ENCODE measurements at regions not wholly inside any gene's neighbourhood (a gene's known extent, or its start where the extent isn't known, plus 50 kb on each side); places are given as distances from the start of the nearest gene placed in this dataset.

DNA sequence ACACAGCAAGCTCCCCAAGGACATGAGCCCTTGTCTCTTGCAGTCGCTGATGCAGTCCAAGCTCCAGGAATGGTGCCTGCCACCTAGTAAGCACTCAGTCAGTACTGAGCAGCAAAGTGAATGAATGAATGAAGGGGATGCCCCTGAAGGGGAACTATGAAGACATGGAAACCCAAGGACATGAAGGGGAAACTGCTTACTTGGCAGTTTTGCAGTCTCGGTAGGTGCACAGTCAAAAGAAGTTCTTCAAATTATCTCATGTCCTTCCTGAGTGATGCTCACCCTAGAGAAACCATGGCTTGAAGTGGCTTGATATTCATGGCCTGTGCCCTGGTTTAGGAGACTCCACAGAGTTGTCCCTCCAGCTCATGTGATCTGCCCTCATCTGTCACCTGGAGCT is 102.1 kb upstream of the DLX2 start:
- no peak for DNase-seq

DNA sequence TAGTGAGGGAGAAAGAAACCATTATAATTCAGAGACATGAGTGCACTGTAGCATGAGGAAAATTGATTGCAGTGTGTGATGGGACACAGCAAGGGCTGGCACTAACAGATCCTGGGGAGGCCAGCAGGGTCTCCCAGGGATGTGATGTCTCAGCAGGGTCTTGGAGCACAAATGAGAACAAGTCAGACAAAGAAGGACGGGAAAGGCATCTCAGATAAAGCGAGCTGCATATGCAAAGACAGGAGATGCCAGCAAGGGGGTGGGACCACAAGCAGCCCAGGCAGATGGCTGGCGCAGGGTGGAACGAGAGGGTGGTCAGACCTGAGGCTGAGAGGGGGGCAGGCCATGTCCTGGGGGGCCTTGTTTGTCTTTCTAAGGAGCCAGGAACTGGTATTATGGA is 102.6 kb upstream of the DLX2 start:
- no peak for DNase-seq

DNA sequence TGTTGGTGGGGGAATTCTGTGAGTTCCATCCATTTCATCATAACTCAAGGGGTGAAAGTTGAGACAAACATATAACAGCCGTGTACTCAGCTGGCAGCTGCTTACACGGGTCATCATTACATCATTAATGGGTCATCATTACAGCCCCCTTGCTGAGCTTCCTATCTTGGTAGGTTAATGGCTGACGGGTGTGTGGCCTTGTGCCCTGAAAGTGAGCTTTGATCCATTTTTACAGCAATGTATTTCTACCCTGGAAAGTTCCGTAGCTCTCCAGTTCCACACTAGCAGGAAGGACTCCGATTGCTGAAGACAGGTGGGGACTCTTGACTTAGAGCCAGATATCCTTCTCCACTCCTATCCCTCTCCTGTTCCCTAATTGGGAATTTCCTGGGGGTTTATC is 105.2 kb upstream of the DLX2 start:
- no peak for DNase-seq

DNA sequence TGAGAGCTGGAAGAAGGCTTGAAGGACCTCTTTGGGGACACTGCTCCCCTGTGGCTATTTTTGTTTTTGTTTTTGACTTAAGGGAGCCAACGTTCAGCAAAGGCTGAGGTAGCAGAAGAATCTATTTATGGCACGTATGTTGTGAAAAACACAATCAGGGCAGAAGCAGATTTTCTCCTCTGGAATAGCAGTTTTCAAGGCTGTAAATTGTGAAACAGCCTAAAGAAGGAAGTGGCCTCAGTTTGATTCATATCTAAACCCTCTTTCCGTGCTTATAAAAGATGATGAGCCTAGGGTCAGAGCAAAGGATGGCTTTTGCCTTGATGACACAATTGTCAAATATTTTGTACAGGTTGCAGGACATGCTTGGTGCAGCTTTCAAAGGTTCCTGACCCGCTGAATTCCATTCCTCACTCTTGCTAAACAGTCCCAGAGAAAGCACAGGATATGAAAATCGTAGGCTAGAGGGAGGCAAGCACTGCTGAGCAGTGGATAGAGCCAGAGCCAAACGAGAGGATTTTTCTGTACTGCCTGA is 106.2 kb upstream of the DLX2 start:
- DNase-seq = no peak

DNA sequence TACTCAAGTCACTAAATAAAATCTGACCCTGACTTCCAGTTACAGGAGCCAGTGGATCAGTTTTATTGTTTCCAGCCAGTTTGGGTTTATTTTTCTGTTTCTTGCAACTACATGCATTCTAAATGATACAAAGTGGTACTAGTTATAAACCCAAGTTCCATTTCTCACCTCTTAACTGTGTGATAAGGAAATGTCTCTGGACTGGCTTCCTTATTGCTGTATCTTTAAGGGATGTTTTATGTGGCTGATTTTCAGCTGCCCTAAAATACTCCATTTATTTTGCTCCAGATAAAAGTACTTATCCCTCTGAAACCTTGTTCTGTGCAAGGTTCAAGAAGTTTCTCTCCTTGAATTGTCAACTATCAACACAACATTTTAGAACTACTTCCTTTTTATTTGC is 107.9 kb upstream of the DLX2 start:
- DNase-seq = no peak

DNA sequence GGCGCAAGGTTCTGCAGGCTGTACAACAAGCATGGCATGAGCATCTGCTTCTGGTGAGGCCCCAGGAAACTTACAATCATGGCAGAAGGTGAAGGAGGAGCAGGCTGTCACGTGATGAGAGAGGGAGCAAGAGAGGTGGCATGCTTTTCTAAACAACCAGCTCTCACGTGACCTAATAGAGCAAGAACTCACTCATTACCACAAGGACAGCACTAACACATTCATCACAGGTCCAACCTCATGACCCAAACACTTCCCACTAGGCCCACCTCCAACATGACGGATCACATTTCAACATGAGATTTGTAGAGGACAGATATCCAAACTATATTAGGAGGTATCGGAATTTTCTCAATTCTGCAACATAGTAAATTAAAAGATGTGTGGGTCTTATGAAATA is 108.8 kb upstream of the DLX2 start:
- DNase-seq = no peak

DNA sequence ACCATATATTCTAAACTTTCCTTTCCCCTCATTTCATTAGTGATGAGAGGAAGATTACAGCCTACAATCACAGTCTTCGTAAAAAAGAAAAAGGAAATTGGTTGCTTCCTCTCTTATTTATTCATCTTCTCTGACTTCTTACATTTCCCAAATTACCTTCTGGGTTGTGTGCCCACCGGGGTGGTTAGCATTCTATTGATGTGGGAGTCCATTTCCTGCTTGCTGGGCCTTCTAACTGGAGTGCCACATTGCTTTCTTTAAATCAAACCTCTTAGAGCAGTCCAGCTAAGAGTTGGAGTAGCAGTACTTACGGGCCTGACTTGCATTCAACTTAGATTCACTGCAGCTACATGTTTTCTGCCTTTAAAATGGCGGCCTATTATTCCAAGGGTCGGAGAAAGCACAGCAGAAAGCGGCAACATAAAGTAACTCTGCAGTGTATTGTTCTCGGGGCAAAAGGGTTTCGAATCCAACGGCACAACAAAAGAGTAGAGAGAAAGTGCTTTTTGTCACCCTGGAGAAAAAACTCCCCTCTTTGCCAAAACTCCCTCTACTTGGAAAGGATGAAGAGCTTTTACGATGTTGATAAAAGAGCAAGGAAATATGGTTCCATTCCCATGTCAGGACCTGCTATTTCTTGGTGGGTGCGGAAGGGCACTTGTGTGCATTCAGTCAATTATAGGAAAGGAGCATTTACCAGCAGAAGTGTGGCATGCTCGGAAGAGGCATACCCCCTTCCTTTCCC is 110.6 kb upstream of the DLX2 start:
- DNase-seq = no peak

DNA sequence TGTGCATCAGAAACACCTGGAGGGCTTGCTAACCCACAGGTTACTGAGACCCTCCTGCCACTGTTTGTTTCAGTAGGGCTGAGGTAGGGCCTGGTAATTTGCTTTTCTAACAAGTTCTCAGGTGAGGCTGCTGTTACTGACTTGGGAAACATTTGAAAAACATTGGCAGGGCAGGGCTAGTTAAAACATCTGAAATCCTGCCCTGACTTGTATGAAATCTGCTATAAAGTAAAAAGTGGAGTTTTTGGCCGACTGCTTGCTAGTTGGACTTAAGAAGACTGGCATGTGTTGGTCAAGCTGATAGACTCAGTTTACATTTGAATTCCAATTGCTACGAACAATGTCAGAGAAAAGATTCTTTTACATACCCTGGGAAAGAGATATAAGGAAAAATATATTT is 111.6 kb upstream of the DLX2 start:
- DNase-seq = no peak

DNA sequence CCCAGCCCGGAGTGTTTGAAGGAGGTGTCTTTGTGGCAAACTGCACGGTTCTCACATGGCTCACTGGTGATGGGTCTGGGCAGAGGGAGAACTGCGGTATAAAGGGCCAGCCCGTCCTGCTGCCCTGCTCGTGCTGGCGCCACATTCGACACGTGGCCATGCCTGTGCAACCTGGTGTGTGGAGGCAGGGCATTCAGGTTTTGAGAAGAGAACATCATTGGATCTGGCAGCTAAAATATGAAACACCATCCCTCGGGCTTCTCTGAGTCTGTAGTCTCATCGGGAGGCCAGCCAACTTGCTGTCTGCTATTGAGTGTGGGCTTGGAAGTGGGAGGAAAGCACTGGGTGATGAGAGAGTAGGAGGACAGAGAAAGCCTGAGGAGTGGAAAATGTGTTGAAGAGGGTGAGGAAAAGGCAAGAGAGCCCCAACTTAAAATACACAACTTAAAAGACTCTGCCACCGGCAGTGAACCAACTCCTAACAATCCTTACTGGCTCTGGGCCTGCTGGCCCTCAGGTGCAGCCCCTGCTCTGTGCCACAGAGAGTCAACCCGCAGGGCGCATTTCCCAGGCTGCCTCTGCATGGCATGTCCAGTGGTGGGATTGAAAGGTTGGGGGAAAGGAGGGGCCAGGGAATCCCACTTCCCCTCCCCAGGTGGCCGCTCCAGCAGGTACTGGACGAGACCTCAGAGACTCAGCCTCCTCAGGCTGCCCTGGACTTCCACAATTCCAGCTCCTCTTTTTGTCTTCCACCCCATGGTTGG is 112.7 kb upstream of the DLX2 start:
- no peak for DNase-seq

DNA sequence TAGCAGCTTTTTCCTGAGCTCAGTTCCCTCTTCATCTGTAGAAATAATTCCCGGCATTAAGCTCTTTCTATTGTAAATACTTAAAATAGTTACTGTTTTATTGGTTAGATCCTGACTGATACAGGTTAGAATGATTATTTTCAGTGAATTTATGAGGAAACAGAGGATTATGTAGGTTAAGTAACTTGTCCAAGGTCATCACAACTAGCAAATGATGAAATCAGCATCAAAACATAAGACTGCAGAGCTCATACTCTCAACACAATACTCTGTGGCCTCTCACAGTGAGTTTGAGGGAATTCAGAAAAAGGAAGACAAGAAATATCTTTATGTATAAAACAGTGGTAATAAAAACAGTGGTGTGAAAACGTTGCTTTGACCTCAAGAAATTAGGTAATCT is 113.2 kb upstream of the DLX2 start:
- DNase-seq = no peak

DNA sequence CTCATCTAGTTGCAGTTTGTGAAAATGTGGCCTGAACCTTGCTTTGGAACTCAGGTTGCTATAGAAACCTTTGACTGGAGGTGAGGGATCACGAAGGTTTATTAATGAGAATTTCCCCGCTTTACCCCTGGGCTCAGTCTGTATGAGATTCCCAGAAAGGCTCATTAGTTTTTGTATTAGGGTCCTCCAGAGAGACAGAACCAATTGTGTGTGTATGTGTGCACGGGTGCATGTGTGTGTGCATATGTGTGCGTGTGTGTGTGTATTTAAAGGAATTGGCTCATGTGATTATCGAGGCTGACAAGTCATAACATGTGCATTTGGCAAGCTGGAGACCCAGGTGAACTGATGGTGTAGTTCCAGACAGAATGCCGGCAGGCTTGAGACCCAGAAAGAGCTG is 113.8 kb upstream of the DLX2 start:
- no peak for DNase-seq

DNA sequence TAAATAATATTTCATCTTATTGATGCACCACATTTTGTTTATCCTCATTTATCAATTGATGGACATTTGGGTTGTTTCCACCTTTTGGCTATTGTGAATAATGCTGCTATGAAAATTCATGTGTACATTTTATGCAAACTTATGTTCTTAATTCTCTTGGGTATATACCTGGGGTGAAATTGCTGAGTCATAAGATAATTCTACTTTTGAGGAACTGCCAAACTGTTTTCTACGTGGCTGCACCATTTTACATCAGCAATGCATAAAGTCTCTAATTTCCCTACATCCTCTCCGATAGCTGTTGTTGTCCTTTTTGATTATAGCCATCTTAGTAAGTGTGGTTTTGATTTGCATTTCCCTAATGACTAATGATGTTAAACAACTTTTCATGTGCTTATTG is 116.5 kb upstream of the DLX2 start:
- no peak for DNase-seq

DNA sequence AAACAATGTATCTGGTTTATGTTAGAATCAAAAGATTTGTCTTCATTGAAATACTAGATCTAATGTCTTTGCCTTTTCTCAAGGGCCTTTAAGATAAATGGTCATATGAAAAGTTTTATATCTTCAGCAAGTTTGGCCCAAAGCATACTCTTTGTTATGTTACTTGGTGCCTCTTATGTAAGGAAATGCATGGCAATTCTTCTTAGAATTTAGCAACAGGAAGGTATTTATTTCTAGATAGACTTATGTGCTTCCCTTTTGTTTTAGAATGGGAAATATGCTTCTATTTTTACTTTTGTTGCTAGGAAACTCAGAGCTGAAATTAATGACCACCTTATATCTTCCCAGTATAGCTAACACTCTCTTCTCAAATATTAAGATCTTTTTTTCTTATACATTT is 117.4 kb upstream of the DLX2 start:
- DNase-seq = no peak

DNA sequence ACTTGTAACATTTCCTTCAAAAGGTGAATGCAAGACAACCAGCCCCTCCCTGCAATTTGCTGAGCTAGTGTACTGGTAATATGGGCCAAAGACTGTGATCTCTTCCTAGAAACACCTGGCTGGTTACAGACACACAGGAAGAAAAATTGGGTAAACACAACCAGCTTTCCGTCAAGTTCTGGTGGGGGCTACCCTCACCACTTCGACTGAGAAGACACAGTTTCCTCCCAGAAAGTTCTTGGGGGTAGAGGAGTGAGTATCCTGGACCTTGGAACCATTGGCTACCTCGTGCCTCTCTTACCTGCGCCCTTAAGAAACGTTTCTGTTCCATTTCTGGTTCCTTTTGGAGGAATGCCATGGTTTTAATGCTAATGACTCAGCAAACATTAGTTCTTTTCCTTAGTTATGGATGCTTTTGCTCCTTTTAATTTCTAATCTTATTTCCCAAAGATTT is 120.9 kb upstream of the DLX2 start:
- DNase-seq = no peak

DNA sequence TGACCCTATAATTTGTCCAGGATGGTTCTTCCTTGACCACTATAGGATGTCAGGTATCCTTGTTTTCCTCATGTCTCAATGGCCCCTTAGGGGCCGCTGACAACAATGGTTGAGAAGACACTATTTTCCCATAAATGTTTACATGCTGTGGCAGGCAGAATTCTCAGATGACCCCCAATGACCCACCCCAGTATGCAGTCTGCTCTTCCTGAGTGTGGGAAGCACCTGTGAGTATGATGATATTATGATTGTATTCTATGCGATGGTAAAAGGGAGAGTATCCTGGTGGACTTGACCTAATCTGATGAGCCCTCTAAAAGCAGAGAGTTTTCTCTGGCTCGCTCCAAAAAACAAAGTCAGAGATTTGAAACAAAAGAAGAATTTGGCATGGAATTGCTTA is 123.1 kb upstream of the DLX2 start:
- no peak for DNase-seq

DNA sequence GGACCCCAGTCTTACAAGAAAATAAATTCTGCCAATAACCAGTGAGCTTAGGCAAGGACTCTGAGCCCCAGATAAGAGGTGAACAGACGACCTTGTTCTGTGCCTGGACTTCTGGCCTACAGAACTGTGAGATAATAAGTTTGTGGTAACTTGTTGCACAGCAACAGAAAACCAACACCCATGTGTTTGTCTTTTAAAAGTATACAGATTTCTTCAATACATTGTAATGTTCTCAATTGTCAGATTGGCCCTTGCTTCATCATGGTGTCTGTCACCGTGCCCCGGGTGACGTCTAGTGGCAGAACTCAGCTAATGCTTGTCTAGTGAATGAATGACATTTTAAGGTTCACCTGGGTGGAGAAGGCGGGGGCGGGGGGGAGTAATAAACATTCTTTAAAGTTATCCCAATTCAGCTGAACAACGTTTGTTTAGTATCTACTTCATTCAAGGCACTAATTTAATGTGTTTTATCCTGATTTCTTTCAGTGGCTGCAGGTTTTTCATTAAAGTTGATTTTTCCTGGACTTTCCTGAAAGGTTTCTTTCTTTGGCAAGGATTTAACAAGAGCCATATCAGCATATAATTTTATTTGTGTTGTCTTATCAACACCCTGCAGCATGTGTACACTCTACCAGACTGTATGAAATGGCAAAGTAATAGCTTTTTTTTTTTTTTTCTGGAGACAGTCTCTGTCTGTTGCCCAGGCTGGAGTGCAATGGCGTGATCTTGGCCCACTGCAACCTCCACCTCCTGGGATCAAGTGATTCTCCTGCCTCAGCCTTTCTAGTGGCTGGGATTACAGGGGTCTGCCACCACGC is 123.8 kb upstream of the DLX2 start:
- DNase-seq = peak; percentile 6

DNA sequence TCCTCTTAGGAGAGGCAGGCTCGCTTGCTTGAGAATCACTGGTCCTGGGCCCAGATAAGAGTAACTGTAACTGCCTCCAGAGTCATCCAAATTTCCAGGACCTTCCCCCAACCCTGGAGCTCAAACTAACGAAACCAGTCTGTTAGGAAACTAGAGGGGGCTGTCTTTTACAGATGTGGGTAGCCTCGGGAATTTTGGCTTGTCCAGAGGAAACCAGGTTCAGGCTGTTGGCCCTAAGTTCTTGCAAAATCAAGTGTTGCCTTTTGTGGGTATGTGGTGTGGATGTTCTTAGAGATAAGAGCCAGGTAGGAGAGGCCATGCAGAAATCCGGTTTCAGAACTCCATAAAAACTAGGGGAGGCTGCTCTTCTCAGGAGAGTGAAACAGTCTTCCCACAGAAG is 125.0 kb upstream of the DLX2 start:
- DNase-seq = no peak

DNA sequence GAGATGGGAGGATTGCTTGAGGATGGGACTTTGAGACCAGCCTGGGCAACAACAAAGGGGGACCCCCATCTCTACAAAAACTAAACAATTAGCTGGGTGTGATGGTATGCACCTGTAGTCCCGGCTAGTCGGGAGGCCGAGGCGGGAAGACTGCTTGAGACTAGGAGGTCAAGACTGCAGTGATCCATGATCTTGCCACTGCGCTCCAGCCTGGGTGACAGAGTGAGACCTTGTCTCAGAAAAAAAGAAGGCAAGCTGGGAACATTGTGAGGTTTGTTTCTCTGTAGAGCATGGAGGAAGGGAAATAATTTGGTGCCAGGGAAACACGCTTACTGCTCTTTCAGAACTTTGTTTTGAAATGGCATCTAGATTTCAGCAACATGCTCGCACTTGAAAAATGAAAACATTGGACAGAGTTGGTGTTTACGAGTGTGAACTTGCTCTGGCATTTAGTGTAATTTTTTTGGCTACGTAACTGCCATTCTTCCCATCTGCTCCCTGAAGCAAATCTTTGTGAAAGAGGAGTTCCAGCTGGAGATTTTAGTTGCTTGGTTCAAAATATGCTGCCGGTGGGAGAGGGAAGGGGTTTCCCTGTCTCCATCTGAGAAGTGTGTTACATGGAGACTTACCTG is 125.6 kb upstream of the DLX2 start:
- no peak for DNase-seq

DNA sequence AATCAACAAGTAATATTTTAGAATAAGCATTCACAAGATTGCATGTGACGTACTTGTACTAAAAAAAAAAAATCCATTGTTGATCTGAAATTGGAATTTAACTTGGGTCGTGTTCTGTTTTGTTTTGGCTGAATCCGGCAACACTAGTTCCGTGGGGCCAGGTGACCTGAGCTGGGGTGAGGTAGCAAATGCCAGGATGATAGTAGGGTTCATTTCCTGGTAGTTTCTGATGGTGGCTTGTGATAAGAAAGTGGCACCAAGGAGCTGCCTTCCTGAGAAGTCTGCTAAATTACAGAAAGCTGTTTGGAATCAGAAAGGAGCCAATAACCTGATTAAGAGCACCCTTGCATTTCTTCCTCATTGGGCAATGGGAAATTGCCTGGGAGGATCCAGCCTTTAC is 126.4 kb upstream of the DLX2 start:
- no peak for DNase-seq

DNA sequence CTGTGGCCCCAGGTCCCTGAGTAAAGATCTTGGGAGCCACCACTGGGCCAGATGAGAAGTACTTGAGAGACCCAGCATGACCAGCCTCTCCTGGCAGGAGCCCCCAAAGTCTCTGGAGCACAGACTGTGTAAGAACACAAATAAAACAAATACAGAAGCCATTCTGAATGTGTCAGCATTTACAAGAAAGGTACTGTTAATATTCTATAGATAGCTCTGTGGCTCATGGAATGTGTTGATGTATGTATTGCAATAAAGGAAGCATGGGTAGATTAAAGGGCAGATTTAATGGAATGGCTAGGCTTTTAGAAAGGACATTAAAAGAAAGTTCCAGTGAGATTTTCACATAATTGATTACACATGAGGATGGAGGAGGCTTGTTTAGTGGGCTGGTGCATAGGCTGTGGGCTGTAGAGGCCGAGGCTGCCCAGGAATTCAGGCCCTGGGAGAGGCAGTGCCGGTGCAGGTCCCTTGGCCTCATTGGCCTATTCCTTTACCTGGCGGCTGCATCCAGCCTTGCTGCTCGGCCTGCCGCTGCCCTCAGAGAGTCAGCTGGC is 127.7 kb upstream of the DLX2 start:
- no peak for DNase-seq

DNA sequence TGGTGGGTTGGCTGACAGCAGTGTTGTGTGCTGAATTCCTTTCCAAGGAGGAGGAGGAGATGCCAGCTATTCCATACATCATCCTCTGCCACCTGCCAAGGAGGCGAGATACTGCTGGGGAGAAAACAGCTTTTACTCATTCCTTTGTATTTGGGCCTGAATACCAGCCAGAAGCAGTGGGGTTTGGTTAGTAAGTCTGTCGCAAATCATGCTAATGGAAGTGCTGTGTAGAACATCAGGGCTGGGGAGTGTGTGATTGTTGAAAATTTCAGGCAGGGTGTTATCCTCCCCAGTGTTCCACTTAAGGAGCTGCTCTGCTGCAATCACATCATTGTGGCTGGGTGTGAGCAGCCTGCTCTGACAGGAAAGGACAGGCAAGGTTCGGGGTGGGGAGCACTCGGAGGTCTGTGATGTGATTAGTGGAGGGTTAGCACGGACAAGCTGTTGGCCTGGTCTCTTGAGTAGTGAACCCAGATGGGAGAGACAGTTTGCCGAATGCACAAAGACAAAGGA is 128.2 kb upstream of the DLX2 start:
- DNase-seq = no peak

DNA sequence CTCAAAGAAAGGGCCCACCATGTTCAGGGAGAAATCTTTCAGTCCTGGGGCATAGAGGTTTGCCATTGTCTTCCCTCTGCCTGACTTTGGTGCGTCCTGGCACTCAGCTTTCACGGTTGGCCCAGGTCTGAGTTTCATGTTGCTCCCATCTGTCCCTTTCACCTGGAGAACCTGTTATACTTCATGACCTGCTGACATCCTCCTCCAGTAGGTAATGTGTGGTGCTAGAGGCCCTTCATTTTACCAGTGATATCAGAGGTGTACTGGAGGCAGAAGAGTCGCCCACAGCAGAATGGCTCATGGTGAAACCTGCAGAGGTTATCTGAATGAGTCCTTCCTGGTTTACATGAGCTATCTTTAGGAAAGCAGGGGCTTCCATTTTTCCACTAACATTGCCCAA is 128.8 kb upstream of the DLX2 start:
- no peak for DNase-seq

All from activated gamma-delta T cell treated with Interleukin-2 at 50 U/mL for 16 hours (primary cell).